Midbrain (tissue), 1 donor: ENCODE measurements at regions not wholly inside any gene's neighbourhood (a gene's known extent, or its start where the extent isn't known, plus 50 kb on each side); places are given as distances from the start of the nearest gene placed in this dataset.
"Not testable (repeated sequence)": the region's sequence is repeated elsewhere in the genome, so short reads cannot be mapped to it uniquely, and the experiment has no call there.

Source experiments
- DNase-seq: peaks from one replicate; lab custom pipeline; 2025; lab: John Stamatoyannopoulos, UW

DNA sequence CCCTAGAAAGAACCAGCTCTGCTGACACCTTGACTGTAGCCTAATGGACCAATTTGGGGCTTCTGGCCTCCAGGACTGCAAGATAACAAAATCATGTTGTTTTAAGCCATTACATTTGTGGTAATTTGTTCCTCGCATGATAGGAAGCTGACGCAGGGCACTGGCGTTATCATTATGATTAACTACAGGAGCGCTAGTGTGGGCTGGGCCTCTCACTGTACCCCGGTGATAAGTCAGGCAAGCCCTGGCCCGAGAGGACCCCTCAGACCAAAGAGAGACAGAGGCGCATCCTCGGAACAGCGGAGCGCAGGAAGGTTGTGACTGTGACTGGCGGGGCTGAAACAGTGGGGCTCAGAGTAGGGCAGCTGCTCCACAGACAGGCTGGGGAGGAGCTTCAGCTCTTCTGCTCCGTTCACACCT, 150.3 kb upstream of the CHST15 start:
- no peak for DNase-seq

- DNase-seq, result no peak
These were observed 149.4 kb upstream of the CHST15 start for GRCh38 chr10:124242791-124243190.

DNA sequence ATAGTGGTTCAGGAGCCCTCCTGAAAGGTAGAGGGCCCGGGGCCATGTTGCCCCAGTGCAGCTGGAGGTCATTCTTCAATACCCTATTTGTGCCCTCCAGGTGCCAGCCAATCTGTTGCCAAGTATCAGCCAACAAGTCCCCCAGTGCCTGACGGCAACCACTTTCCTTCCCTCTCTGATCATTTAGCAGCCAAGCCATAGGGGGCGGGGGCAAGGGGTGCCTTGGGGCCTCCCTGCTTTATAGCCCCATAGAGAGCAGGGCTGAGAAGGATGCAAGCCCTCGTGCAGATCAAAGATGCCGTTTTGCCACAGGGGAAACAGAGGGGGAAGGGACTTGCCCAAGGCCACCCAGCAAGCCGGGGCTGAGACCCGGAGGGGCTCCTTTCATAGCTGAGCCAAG, 149.0 kb upstream of the CHST15 start:
- DNase-seq, result no peak

DNA sequence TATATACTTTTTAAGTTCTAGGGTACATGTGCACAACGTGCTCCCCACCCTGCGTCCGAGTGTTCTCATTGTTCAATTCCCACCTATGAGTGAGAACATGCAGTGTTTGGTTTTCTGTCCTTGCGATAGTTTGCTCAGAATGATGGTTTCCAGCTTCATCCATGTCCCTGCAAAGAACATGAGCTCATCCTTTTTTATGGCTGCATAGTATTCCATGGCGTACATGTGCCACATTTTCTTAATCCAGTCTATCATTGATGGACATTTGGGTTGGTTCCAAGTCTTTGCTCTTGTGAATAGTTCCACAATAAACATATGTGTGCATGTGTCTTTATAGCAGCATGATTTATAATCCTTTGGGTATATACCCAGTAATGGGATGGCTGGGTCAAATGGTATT, 148.1 kb upstream of the CHST15 start:
- DNase-seq, result not testable (repeated sequence)

- DNase-seq, result no peak
These were observed 147.5 kb upstream of the CHST15 start for GRCh38 chr10:124240839-124241291.

DNA sequence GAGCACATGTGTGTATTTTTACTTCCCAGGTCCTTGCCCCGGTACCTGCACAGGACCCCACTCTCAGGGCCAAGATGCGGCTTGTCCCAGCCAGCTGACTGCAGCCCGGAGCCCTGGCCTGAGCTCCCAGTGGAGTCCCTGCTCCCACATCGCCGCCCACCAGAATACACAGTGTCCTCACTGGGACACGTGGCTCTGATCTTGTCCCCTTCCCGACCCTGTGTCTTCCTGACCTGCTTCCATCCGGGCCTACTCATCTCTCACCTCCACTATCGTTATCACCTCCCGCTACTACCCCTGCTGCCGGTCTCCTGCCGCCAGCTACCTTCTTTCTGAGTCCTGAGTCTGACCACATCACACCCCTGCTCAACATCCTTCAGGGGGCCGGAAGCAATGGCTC, 146.3 kb upstream of the CHST15 start:
- no peak for DNase-seq

GRCh38 chr10:124239134-124239533, 145.7 kb upstream of the CHST15 start:
- DNase-seq, result no peak

GRCh38 chr10:124238367-124238766, 145.0 kb upstream of the CHST15 start:
- DNase-seq, result no peak

DNA sequence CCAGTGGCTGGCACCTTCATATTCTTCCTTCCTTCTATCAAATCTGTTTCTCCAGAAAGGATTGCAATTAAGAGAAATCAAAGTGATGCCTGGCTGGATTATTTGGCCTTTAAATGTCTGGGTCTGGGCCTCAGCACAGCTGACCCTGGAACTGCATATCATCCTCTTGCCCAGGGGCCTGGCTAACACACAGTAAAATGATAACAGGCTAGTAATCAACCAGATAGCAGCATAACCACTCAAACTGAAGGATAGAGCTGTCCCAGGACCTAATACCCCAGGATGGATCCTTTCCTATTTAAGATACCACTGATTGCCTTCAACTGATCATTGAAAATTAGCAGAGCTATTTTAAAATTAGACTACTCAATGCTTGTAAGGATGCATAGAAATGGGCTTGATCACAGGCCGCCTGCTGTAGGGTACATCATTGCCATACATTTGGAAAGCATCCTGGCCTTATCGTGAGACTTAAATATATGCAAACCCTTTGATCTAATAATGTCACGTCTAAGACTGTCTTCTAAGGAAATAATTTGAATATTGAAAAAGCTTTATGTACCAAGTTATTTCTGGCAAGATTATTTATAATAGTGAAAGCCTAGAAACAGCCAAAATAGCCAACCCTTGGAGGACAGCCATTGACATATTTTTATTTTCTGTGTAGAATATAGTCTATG, 144.0 kb upstream of the CHST15 start:
- no peak for DNase-seq

DNA sequence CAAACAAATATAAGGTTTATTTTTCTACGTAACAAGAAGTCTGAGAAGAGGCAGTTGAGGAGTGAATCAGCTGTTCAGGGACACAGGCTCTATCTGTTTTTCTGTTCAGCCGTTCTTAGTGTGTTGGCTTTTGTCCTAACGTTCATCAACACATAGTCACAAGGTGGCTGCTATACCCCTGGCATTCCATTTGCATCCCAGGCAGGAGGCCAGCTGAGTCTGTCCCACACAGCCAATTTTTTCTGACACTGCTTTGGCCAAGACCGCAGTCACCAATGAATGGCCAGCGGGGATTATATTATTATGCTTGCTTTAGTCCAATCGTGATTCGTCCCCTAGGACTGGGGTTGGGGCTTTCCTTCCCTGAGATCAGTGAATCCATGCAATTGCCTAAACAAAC, 143.4 kb upstream of the CHST15 start:
- DNase-seq, result no peak

DNA sequence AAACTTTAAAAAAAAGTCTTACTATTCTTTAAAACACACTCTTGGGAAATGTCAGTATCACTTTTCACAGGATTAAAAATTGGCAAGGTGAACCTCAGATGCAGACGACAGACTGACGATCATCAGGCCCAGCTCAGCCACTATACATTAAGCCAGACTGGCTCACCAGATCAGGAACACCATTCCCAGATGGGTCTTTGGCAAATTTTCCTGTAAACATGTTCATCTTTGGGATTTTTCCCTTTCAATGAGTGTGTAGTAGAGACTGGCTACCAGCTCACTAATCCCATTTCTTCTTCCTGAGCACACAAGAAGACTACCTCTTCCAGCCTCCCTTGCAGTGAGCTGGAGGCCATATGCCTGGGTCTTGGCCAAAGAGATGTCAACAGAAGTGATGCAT, 142.7 kb upstream of the CHST15 start:
- DNase-seq, result no peak

- DNase-seq, result no peak
These were observed 141.8 kb upstream of the CHST15 start for GRCh38 chr10:124235232-124235631.

DNA sequence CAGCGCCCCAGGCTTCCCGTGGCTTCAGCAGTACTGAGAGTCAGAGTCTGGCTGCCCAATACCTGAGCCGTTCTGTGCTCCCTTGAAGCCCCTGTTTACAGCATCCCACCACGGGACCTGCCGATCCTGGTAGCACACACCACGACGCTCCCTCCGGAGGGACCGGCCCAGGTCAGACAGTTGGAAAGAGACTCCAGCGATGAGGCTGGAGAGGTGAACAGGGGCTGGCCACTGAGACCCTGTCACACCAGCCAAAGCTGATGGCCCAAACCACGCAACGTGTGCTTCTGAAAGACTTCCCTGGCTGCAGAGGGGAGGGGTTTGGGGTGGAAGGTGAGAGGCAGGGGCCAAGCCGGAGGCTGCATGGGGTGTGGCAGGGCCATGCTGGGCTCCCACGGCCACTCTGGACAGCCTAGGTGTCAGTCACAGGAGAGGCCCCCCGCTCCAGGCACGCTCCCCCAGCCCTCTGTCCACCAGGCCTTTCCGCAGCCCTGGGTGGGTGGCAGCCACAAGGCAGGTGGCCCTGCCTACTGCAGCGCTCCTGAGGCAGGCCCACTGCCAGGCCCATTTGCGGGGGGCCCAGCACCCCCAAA, 140.2 kb upstream of the CHST15 start:
- DNase-seq, result no peak

GRCh38 chr10:124232686-124233545, 139.5 kb upstream of the CHST15 start:
- no peak for DNase-seq

DNA sequence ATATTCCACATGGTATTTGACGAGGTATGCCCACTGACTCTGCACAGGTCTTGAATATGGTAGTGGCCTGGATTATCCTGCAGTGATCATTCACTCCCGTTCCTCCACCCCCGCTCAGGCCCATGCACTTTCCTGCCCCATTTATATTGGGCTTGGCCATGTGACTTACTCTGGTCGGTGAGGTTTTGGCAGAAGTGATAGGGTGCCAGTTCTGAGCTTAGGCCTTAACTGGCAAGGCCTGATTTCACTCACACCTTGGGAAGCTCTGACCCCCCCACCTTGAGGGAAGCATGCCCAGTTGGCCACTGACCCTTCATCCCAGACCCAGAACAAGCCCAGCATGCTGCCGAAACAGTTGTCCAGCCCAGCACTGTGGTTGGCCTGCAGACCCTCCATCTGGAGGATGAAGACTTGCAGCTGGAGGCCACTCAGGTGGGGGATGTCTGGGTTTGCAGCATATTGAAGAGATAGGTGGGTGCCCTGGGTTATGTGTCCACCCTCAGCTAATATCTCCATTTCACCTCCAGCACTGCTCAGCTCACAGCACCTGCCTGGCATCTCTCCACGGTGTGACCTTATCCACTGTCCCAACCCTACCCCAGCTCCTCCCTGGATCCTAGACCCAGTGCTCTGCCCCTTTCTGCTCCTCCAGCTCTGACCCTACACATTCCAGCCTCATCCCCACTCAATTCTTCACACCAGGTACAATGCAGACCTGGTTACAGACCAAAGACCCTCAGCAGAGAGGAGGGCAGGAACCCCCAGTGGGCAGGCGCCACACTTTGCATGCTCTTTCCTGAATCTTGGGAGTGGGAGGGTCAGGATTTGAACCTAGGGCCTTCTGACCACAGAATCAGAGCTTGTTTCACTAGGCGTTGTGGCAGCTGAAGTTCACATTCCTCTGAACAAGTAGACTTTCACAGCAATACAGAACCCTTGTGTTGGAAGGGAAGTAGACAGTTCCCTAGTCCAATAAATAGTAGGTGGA, 138.1 kb upstream of the CHST15 start:
- DNase-seq, result no peak

DNA sequence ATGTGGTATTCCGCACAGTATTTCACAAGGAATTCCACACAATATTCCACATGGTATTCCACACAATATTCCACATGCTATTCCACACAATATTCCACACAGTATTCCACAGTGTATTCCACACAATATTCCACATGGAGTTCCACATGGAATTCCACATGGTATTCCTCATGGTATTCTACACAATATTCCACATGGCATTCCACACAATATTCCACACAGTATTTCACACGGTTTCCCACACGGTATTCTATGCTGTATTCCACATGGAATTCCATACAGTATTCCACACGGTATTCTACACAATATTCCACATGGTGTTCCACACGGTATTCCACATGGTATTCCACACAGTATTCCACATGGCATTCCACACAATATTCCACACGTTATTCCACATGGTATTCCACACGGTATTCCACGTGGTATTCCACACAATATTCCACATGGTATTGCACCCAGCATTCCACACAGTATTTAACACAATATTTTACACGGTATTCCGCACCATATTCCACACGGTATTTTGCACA, 137.3 kb upstream of the CHST15 start:
- no peak for DNase-seq

- DNase-seq, result no peak
These were observed 136.7 kb upstream of the CHST15 start for GRCh38 chr10:124229989-124230634.

DNA sequence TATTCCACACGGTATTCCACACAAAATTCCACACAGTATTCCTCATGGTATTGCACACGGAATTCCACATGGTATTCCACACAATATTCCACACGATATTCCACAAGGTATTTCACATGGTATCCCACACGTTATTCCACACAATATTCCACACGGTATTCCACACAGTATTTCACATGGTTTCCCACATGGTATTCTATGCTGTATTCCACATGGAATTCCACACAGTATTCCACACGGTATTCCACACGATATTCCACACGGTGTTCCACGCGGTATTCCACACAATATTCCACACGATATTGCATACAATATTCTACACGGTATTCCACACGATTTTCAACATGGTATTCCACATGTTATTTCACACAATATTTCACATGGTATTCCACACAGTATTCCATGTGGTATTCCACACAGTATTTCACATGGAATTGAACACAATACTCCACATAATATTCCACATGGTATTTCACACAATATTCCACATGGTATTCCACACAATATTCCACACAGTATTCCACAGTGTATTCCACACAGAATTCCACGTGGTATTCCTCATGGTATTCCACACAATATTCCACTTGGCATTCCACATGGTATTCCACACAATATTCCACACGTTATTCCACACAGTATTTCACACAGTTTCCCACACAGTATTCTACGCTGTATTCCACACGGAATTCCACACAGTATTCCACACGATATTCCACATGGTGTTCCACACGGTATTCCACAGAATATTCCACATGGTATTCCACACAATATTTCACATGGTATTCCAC, 136.0 kb upstream of the CHST15 start:
- DNase-seq, result no peak

GRCh38 chr10:124228471-124228870, 135.1 kb upstream of the CHST15 start:
- DNase-seq, result no peak

DNA sequence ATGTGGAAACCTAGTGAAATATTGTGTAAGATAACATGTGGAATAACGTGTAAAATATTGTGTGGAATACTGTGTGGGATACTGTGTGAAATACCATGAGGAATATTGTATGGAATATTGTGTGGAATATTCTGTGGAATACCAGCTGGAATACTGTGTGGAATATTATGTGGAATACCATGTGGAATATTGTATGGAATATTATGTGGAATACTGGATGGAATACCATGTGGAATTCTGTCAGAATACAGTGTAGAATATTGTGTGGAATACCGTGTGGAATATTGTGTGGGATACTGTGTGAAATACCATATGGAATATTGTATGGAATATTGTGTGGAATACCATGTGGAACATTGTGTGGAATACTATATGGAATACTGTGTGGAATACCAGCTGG, 134.6 kb upstream of the CHST15 start:
- no peak for DNase-seq
